DOHH2 (cell line): ENCODE measurements at regions not wholly inside any gene's neighbourhood (a gene's known extent, or its start where the extent isn't known, plus 50 kb on each side); places are given as distances from the start of the nearest gene placed in this dataset.

Source experiments
- H3F3A ChIP-seq: fragments of 200-600 bp; sonication (generic), shearing (Covaris generic); 2 replicates; pipeline ENCODE4 v1.6.0; 2016; ENCODE audit warnings: antibody characterized with exemption, mild to moderate bottlenecking; ENCODE audit not compliant: control insufficient read depth, insufficient read depth
- H3K27ac ChIP-seq: fragments of 200-600 bp; sonication (generic); 2 replicates; pipeline ENCODE4 v1.5.1; 2014; ENCODE audit warnings: low read depth, mild to moderate bottlenecking, low read length, moderate library complexity
- H3K27me3 ChIP-seq: fragments of 200-600 bp; sonication (generic); 2 replicates; pipeline ENCODE4 v1.6.1; 2014; ENCODE audit warnings: mild to moderate bottlenecking, low read length, mixed read lengths; ENCODE audit not compliant: control insufficient read depth
- H3K36me3 ChIP-seq: fragments of 200-600 bp; sonication (generic); 2 replicates; pipeline ENCODE4 v1.6.1; 2014; ENCODE audit warnings: mild to moderate bottlenecking, low read length, moderate library complexity, mixed read lengths; ENCODE audit not compliant: control insufficient read depth
- H3K4me1 ChIP-seq: fragments of 200-600 bp; sonication (generic); 2 replicates; pipeline ENCODE4 v1.6.1; 2014; ENCODE audit warnings: mild to moderate bottlenecking, low read length, mixed read lengths; ENCODE audit not compliant: control insufficient read depth
- H3K4me2 ChIP-seq: fragments of 200-600 bp; sonication (generic); 2 replicates; pipeline ENCODE4 v1.6.0; 2014; ENCODE audit warnings: mild to moderate bottlenecking, low read length, moderate library complexity
- H3K4me3 ChIP-seq: fragments of 200-600 bp; sonication (generic); 2 replicates; pipeline ENCODE4 v1.5.1; 2014; ENCODE audit warnings: mild to moderate bottlenecking, low read length, mixed read lengths
- H3K79me2 ChIP-seq: fragments of 200-600 bp; sonication (generic); 2 replicates; pipeline ENCODE4 v1.6.1; 2014; ENCODE audit warnings: mild to moderate bottlenecking, low read length, mixed read lengths; ENCODE audit not compliant: control insufficient read depth
- H3K9me2 ChIP-seq: fragments of 200-600 bp; sonication (generic); replicated peaks from 2 replicates; pipeline ENCODE4 v1.6.1; 2014; ENCODE audit warnings: mild to moderate bottlenecking, low read length, mixed read lengths; ENCODE audit not compliant: control insufficient read depth
- H3K9me3 ChIP-seq: fragments of 200-600 bp; sonication (generic); 2 replicates; pipeline ENCODE4 v1.6.1; 2014; ENCODE audit warnings: antibody characterized with exemption, low read length, mixed read lengths; ENCODE audit not compliant: control insufficient read depth, insufficient read depth
- H4K20me1 ChIP-seq: fragments of 200-600 bp; sonication (generic); 2 replicates; pipeline ENCODE4 v1.6.0; 2014; ENCODE audit warnings: low read depth, mild to moderate bottlenecking, antibody characterized with exemption, low read length, moderate library complexity; ENCODE audit not compliant: control insufficient read depth, insufficient read depth
- CTCF ChIP-seq: fragments of 200-600 bp; sonication (generic); IDR thresholded peaks from one replicate; pipeline ENCODE4 v1.5.1; 2014; ENCODE audit warnings: antibody characterized with exemption, mild to moderate bottlenecking, low read depth, low read length; ENCODE audit not compliant: poor library complexity, severe bottlenecking
- EZH2phosphoT487 ChIP-seq: fragments of 200-600 bp; sonication (generic); IDR thresholded peaks from 2 replicates; pipeline ENCODE4 v1.6.1; 2017; ENCODE audit warnings: borderline replicate concordance, mild to moderate bottlenecking, antibody characterized with exemption, low read length, moderate library complexity, mixed read lengths

- TF ChIP-seq EZH2phosphoT487 (no peak), CTCF (no peak)
- no peaks in the 10 kb centered on the region for H3K79me2 ChIP-seq
- no peaks in the 10 kb centered on the region for H4K20me1 ChIP-seq
- H3K27ac ChIP-seq = no peak overlapping the region
- no peaks in the 10 kb centered on the region for H3K27me3 ChIP-seq
- no peak overlapping the region for H3K4me3 ChIP-seq
- H3K9me3 ChIP-seq = no peaks in the 10 kb centered on the region
- no peaks in the 10 kb centered on the region for H3K9me2 ChIP-seq
- H3K4me1 ChIP-seq = no peaks in the 10 kb centered on the region
- no peaks in the 10 kb centered on the region for H3K36me3 ChIP-seq
- no peaks in the 10 kb centered on the region for H3F3A ChIP-seq
- H3K4me2 ChIP-seq = no peak overlapping the region
Observed at GRCh38 chr4:130574215-130574614, 1478.3 kb downstream of the C4orf33 start.

DNA sequence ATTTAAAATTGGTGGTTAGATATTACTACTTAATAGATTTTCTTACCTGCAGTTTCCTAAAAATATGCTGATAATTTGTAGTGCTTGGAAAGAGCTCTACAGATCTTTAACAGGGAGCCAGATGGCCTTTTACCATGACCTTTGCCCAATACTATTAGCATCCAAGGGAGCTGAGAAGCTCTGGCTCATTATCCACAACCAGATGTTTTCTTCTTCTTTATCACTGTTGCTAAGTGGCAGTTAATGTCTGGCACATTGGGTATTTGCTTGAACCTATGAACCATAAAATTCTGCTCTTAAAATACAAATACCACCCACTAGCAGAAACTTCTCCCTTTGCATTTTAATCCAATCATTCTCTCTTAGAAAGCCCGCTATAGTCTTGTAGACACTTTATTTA lies 1480.3 kb downstream of the C4orf33 start:
- Histone ChIP-seq H3K27ac (no peak overlapping the region), H3K4me3 (no peak overlapping the region), H3K9me3 (no peaks in the 10 kb centered on the region), H3F3A (no peaks in the 10 kb centered on the region), H3K4me1 (no peaks in the 10 kb centered on the region), H3K79me2 (no peaks in the 10 kb centered on the region), H3K36me3 (no peaks in the 10 kb centered on the region), H4K20me1 (no peaks in the 10 kb centered on the region), H3K27me3 (no peaks in the 10 kb centered on the region), H3K4me2 (no peak overlapping the region), H3K9me2 (no peaks in the 10 kb centered on the region)
- no peak for TF ChIP-seq CTCF
- no peak for TF ChIP-seq EZH2phosphoT487

GRCh38 chr4:130591091-130591490 lies 1495.1 kb downstream of the C4orf33 start:
- no peaks in the 10 kb centered on the region for H3F3A ChIP-seq
- H3K4me3 ChIP-seq = no peak overlapping the region
- no peak overlapping the region for H3K4me2 ChIP-seq
- no peak overlapping the region for H3K27ac ChIP-seq
- no peaks in the 10 kb centered on the region for H3K9me2 ChIP-seq
- no peaks in the 10 kb centered on the region for H3K27me3 ChIP-seq
- H3K36me3 ChIP-seq = no peaks in the 10 kb centered on the region
- no peaks in the 10 kb centered on the region for H3K4me1 ChIP-seq
- H3K9me3 ChIP-seq = no peaks in the 10 kb centered on the region
- TF ChIP-seq EZH2phosphoT487 (no peak), CTCF (no peak)
- H4K20me1 ChIP-seq = no peaks in the 10 kb centered on the region
- H3K79me2 ChIP-seq = no peaks in the 10 kb centered on the region

GRCh38 chr4:130600706-130601105 lies 1504.8 kb downstream of the C4orf33 start:
- H3K27me3 ChIP-seq = no peaks in the 10 kb centered on the region
- H3K4me3 ChIP-seq = no peak overlapping the region
- TF ChIP-seq EZH2phosphoT487 = no peak
- no peak for TF ChIP-seq CTCF
- no peaks in the 10 kb centered on the region for H3K9me3 ChIP-seq
- no peak overlapping the region for H3K27ac ChIP-seq
- no peaks in the 10 kb centered on the region for H3K79me2 ChIP-seq
- no peaks in the 10 kb centered on the region for H3K36me3 ChIP-seq
- no peaks in the 10 kb centered on the region for H4K20me1 ChIP-seq
- H3F3A ChIP-seq = no peaks in the 10 kb centered on the region
- H3K4me1 ChIP-seq = no peaks in the 10 kb centered on the region
- H3K9me2 ChIP-seq = no peaks in the 10 kb centered on the region
- no peak overlapping the region for H3K4me2 ChIP-seq
